ENCODE measurements at regions not wholly inside any gene's neighbourhood (a gene's known extent, or its start where the extent isn't known, plus 50 kb on each side); places are given as distances from the start of the nearest gene placed in this dataset.

DNA sequence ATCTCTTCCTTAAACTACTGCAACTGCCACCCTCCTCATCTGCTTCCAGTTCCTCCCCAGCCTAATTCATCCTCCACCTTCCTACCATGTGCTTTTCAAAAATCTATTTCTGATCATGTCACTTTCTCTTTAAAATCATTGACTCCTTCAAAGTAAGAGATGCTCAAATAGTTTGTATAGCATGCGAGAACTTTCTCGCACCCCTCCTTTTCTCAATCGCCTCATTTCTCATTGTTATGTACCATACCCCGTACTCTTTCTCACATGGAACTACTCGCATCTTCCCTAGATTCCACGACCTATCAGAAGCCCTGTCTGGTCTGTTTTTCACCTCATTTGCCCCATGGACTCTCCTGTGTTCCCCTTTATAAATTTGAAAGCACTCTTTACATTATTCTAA, 238.2 kb downstream of the NRIP1 start (continued):
- TF ChIP-seq, protein P1, sequence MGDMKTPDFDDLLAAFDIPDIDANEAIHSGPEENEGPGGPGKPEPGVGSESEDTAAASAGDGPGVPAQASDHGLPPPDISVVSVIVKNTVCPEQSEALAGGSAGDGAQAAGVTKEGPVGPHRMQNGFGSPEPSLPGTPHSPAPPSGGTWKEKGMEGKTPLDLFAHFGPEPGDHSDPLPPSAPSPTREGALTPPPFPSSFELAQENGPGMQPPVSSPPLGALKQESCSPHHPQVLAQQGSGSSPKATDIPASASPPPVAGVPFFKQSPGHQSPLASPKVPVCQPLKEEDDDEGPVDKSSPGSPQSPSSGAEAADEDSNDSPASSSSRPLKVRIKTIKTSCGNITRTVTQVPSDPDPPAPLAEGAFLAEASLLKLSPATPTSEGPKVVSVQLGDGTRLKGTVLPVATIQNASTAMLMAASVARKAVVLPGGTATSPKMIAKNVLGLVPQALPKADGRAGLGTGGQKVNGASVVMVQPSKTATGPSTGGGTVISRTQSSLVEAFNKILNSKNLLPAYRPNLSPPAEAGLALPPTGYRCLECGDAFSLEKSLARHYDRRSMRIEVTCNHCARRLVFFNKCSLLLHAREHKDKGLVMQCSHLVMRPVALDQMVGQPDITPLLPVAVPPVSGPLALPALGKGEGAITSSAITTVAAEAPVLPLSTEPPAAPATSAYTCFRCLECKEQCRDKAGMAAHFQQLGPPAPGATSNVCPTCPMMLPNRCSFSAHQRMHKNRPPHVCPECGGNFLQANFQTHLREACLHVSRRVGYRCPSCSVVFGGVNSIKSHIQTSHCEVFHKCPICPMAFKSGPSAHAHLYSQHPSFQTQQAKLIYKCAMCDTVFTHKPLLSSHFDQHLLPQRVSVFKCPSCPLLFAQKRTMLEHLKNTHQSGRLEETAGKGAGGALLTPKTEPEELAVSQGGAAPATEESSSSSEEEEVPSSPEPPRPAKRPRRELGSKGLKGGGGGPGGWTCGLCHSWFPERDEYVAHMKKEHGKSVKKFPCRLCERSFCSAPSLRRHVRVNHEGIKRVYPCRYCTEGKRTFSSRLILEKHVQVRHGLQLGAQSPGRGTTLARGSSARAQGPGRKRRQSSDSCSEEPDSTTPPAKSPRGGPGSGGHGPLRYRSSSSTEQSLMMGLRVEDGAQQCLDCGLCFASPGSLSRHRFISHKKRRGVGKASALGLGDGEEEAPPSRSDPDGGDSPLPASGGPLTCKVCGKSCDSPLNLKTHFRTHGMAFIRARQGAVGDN (IDR thresholded peaks at IDR 0.05) = peak; percentile 67; the same call in 1 of the 2 replicates
- TF ChIP-seq MEF2A (IDR thresholded peaks at IDR 0.05; ENCODE audit: insufficient read depth, low read depth, low read length) = 0 out of 2 replicates have a peak, but pooled peaks have one; percentile 42
- TF ChIP-seq IKZF2 (IDR thresholded peaks at IDR 0.05) = peak in 1 of 2 experiments; percentile 26; a peak in 1 of 4 replicates
- TF ChIP-seq, protein P2, sequence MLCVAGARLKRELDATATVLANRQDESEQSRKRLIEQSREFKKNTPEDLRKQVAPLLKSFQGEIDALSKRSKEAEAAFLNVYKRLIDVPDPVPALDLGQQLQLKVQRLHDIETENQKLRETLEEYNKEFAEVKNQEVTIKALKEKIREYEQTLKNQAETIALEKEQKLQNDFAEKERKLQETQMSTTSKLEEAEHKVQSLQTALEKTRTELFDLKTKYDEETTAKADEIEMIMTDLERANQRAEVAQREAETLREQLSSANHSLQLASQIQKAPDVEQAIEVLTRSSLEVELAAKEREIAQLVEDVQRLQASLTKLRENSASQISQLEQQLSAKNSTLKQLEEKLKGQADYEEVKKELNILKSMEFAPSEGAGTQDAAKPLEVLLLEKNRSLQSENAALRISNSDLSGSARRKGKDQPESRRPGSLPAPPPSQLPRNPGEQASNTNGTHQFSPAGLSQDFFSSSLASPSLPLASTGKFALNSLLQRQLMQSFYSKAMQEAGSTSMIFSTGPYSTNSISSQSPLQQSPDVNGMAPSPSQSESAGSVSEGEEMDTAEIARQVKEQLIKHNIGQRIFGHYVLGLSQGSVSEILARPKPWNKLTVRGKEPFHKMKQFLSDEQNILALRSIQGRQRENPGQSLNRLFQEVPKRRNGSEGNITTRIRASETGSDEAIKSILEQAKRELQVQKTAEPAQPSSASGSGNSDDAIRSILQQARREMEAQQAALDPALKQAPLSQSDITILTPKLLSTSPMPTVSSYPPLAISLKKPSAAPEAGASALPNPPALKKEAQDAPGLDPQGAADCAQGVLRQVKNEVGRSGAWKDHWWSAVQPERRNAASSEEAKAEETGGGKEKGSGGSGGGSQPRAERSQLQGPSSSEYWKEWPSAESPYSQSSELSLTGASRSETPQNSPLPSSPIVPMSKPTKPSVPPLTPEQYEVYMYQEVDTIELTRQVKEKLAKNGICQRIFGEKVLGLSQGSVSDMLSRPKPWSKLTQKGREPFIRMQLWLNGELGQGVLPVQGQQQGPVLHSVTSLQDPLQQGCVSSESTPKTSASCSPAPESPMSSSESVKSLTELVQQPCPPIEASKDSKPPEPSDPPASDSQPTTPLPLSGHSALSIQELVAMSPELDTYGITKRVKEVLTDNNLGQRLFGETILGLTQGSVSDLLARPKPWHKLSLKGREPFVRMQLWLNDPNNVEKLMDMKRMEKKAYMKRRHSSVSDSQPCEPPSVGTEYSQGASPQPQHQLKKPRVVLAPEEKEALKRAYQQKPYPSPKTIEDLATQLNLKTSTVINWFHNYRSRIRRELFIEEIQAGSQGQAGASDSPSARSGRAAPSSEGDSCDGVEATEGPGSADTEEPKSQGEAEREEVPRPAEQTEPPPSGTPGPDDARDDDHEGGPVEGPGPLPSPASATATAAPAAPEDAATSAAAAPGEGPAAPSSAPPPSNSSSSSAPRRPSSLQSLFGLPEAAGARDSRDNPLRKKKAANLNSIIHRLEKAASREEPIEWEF (IDR thresholded peaks at IDR 0.05; ENCODE audit: insufficient replicate concordance, low read depth, low read length) = peak; percentile 83
